ENCODE measurements at regions not wholly inside any gene's neighbourhood (a gene's known extent, or its start where the extent isn't known, plus 50 kb on each side); places are given as distances from the start of the nearest gene placed in this dataset.

DNA sequence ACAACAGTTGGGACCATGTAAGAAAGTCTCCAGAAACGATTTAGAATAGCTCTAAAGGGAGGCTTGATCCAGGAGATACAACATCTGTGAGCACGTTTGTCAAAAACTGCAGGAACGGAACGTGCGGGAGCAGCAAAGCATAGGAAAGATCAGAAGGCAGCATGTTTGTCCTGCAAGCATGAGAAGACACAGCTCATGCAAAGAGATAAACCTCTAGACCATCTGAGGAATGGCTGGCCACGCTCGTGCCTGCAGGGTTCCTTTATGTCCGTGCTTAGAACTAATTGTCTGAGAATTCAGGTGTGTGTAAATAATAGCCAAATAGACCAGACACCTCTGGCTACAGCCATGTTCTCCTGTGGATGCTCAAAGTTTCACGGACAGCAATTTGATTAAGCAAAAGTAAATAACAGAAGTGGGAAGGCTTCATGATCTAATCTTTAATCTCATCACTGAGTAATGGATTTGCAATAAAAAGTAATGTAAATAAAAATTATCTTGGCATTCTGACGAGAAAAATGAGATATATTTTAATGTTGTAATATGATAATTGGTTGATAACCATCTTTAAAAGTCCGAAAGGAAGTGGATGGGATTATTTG is 534.8 kb upstream of the CDH7 start:
- TF ChIP-seq, protein P1, sequence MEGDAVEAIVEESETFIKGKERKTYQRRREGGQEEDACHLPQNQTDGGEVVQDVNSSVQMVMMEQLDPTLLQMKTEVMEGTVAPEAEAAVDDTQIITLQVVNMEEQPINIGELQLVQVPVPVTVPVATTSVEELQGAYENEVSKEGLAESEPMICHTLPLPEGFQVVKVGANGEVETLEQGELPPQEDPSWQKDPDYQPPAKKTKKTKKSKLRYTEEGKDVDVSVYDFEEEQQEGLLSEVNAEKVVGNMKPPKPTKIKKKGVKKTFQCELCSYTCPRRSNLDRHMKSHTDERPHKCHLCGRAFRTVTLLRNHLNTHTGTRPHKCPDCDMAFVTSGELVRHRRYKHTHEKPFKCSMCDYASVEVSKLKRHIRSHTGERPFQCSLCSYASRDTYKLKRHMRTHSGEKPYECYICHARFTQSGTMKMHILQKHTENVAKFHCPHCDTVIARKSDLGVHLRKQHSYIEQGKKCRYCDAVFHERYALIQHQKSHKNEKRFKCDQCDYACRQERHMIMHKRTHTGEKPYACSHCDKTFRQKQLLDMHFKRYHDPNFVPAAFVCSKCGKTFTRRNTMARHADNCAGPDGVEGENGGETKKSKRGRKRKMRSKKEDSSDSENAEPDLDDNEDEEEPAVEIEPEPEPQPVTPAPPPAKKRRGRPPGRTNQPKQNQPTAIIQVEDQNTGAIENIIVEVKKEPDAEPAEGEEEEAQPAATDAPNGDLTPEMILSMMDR (IDR thresholded peaks at IDR 0.05), result no peak
- TF ChIP-seq POLR2A (IDR thresholded peaks at IDR 0.05), result no peak

All from Peyer's patch (tissue), 4 donors.